Activated CD4-positive, alpha-beta memory T cell treated with anti-CD3 and anti-CD28 coated beads for 36 hours (primary cell): ENCODE measurements at regions not wholly inside any gene's neighbourhood (a gene's known extent, or its start where the extent isn't known, plus 50 kb on each side); places are given as distances from the start of the nearest gene placed in this dataset.

Experiments
- CTCF ChIA-PET: fragments of 350-600 bp; sonication (Branson Sonifier 250); formaldehyde crosslinking; loops from one replicate; lab custom pipeline; 2021; ENCODE audit warnings: antibody characterized with exemption, inconsistent platforms; lab: Charles Lee
- POLR2A ChIA-PET: fragments of 350-600 bp; sonication (Branson Sonifier 250); formaldehyde crosslinking; loops from one replicate; lab custom pipeline; 2021; ENCODE audit warnings: antibody characterized with exemption; lab: Charles Lee
- DNase-seq: peaks from one replicate; pipeline ENCODE4 v3.0.0-alpha.2; 2020
- H3K27ac Mint-ChIP-seq: one replicate; pipeline ENCODE4 v1.8.0; 2021; ENCODE audit warnings: mixed read lengths
- H3K27me3 Mint-ChIP-seq: one replicate; pipeline ENCODE4 v1.8.0; 2021; ENCODE audit warnings: mixed read lengths
- H3K36me3 Mint-ChIP-seq: one replicate; pipeline ENCODE4 v1.8.0; 2021; ENCODE audit warnings: mixed read lengths
- H3K4me1 Mint-ChIP-seq: one replicate; pipeline ENCODE4 v1.8.0; 2021; ENCODE audit warnings: low read depth, mixed read lengths
- H3K4me3 Mint-ChIP-seq: one replicate; pipeline ENCODE4 v1.8.0; 2021; ENCODE audit warnings: mild to moderate bottlenecking, mixed read lengths
- H3K9me3 Mint-ChIP-seq: one replicate; pipeline ENCODE4 v1.8.0; 2021; ENCODE audit warnings: mixed read lengths
- intact Hi-C: fragments of 100-400 bp; cut with micrococcal nuclease; formaldehyde crosslinking; loops from one replicate; pipeline ENCODE4 v1.15.1; 2023

DNA sequence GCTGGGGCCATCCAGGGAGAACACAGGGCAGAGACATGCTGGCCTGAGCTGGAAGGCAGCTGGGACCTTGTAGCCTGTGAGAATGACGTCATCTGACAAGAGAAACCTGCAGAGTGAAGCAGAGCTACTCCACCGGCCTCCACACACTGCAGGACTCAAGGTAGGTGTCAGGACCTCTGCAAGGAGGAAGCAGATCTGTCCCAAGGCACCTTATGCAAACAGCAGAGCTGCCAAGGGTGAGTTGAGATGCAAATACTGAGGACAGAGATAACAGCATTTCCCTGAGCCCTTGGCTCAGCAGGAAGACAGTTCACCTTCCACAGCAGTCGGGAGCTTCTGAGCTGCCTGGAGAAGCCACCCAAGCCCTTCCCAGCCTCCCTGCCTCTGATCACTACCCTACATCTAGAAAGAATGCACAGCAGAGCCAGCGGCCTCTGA lies 51.9 kb upstream of the IGSF9B start:
- H3K36me3 Mint-ChIP-seq, result no peaks in the 10 kb centered on the region
- H3K4me1 Mint-ChIP-seq, result no peaks in the 10 kb centered on the region
- no peak for DNase-seq
- ChIA-PET CTCF (no interaction called here), POLR2A (no interaction called here)
- no peak overlapping the region for H3K4me3 Mint-ChIP-seq
- peaks cover 15% of the 10 kb centered on the region for H3K27me3 Mint-ChIP-seq
- intact Hi-C loops, result no loop called here
- H3K9me3 Mint-ChIP-seq, result no peaks in the 10 kb centered on the region
- H3K27ac Mint-ChIP-seq, result no peak overlapping the region

- no peak for DNase-seq
- Mint-ChIP-seq H3K4me1 (no peaks in the 10 kb centered on the region), H3K4me3 (no peak overlapping the region), H3K27me3 (peaks cover 24% of the 10 kb centered on the region), H3K9me3 (no peaks in the 10 kb centered on the region), H3K27ac (no peak overlapping the region), H3K36me3 (no peaks in the 10 kb centered on the region)
- ChIA-PET POLR2A (no interaction called here), CTCF (no interaction called here)
- intact Hi-C loops, result no loop called here
Measured at GRCh38 chr11:134013518-134013917, 55.4 kb upstream of the JAM3 start.

GRCh38 chr11:134014511-134014910 lies 54.4 kb upstream of the JAM3 start:
- CTCF ChIA-PET, result no interaction called here
- intact Hi-C loops, result no loop called here

DNA sequence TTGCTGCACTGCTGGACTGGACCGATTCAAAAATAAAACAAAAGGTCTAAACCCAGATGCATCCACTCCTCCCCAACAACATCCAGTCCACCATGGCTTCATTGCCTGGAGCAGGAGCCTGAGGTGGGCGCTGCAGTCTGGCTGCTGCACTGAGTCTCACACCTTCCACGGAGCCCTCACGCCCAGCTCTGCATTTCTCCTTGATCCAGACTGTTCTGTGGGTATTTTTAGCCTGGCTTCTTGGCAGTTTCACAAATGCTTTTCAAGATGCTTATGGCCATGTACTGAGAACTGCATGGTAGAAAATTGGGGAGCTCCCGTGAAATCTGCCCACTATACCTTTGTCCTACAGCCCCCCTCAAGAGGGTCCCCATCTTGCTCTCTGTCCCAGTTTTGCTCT lies 53.3 kb upstream of the JAM3 start:
- Mint-ChIP-seq H3K36me3 (no peaks in the 10 kb centered on the region), H3K4me3 (no peak overlapping the region), H3K27ac (no peak overlapping the region), H3K4me1 (no peaks in the 10 kb centered on the region), H3K9me3 (no peaks in the 10 kb centered on the region), H3K27me3 (peaks cover 28% of the 10 kb centered on the region)
- CTCF ChIA-PET, result no interaction called here
- intact Hi-C loops, result no loop called here
- POLR2A ChIA-PET, result no interaction called here
- DNase-seq, result no peak

More at GRCh38 chr11:134014511-134014910, 54.4 kb upstream of the JAM3 start:
- Mint-ChIP-seq H3K9me3 (no peaks in the 10 kb centered on the region), H3K4me1 (no peaks in the 10 kb centered on the region), H3K36me3 (no peaks in the 10 kb centered on the region), H3K27ac (no peak overlapping the region), H3K27me3 (peaks cover 23% of the 10 kb centered on the region), H3K4me3 (no peak overlapping the region)
- no peak for DNase-seq
- POLR2A ChIA-PET, result no interaction called here

- CTCF ChIA-PET, result interaction anchor here (1.3 kb wide), 1 partner anchor 90 kb away, joined by 5 read pairs; no protein-coding TSS in a partner anchor
- H3K27ac Mint-ChIP-seq, result no peak overlapping the region
Measured at GRCh38 chr11:134017511-134018430, 51.1 kb upstream of the JAM3 start.

More at GRCh38 chr11:134017511-134018430, 51.1 kb upstream of the JAM3 start:
- Mint-ChIP-seq H3K9me3 (no peaks in the 10 kb centered on the region), H3K36me3 (no peaks in the 10 kb centered on the region), H3K4me3 (no peak overlapping the region), H3K27me3 (peaks cover 27% of the 10 kb centered on the region), H3K4me1 (no peaks in the 10 kb centered on the region)
- DNase-seq, result no peak
- intact Hi-C loops, result no loop called here
- POLR2A ChIA-PET, result no interaction called here
